ENCODE measurements at regions not wholly inside any gene's neighbourhood (a gene's known extent, or its start where the extent isn't known, plus 50 kb on each side); places are given as distances from the start of the nearest gene placed in this dataset.

- TF ChIP-seq USF1 (CRISPR knock-in tag; IDR thresholded peaks at IDR 0.05): no peak
- TF ChIP-seq ATF3 (CRISPR knock-in tag; conservative IDR thresholded peaks at IDR 0.05): no peak
- no peak for TF ChIP-seq SMAD3 (CRISPR knock-in tag; IDR thresholded peaks at IDR 0.05; ENCODE audit: borderline replicate concordance)
- no peak for TF ChIP-seq SP1 (CRISPR knock-in tag; conservative IDR thresholded peaks at IDR 0.05)
- TF ChIP-seq MXD4 (CRISPR knock-in tag; IDR thresholded peaks at IDR 0.05; ENCODE audit: borderline replicate concordance): no peak
- TF ChIP-seq TEAD4 (CRISPR knock-in tag; IDR thresholded peaks at IDR 0.05): no peak
- no peak for TF ChIP-seq MAX (CRISPR knock-in tag; IDR thresholded peaks at IDR 0.05)
- no peak for TF ChIP-seq AR (CRISPR knock-in tag; IDR thresholded peaks at IDR 0.05)
- no peak for TF ChIP-seq ZNF317 (CRISPR knock-in tag; IDR thresholded peaks at IDR 0.05; ENCODE audit: borderline replicate concordance, low read depth)
Observed at GRCh38 chr1:221921936-221922335, 180.0 kb upstream of the DUSP10 start (continued).

- DNase-seq (ENCODE audit: low spot score): no peak
- POLR2A ChIA-PET: no interaction called here
- no peak for TF ChIP-seq GABPB1 (CRISPR knock-in tag; IDR thresholded peaks at IDR 0.05)
- Mint-ChIP-seq H3K4me1 (no peaks in the 10 kb centered on the region), H3K36me3 (no peaks in the 10 kb centered on the region), H3K4me3 (no peak overlapping the region), H3K9me3 (no peaks in the 10 kb centered on the region), H3K27me3 (ENCODE audit: low read depth) (no peaks in the 10 kb centered on the region), H3K27ac (no peak overlapping the region)
- CTCF ChIA-PET: interaction anchor here (0.7 kb wide), 1 partner anchor 376 kb away, joined by 3 read pairs; no protein-coding TSS in a partner anchor
- ATAC-seq: no peak
Observed at GRCh38 chr1:221919743-221920142, 177.9 kb upstream of the DUSP10 start.

- no peak overlapping the region for H3K4me3 Mint-ChIP-seq
- ChIA-PET CTCF (interaction anchor here (0.7 kb wide), 1 partner anchor 376 kb away, joined by 3 read pairs; no protein-coding TSS in a partner anchor), POLR2A (no interaction called here)
- H3K27me3 Mint-ChIP-seq (ENCODE audit: low read depth): no peaks in the 10 kb centered on the region
- DNase-seq (ENCODE audit: low spot score) (no peak), ATAC-seq (no peak)
- H3K9me3 Mint-ChIP-seq: no peaks in the 10 kb centered on the region
- no peaks in the 10 kb centered on the region for H3K36me3 Mint-ChIP-seq
- no peak overlapping the region for H3K27ac Mint-ChIP-seq
- H3K4me1 Mint-ChIP-seq: no peaks in the 10 kb centered on the region
- TF ChIP-seq KAT7 (CRISPR knock-in tag; IDR thresholded peaks at IDR 0.05; ENCODE audit: borderline replicate concordance) (no peak), HMGA2 (CRISPR knock-in tag; IDR thresholded peaks at IDR 0.05) (no peak), CBFB (CRISPR knock-in tag; IDR thresholded peaks at IDR 0.05; ENCODE audit: low read depth) (no peak), PREB (CRISPR knock-in tag; IDR thresholded peaks at IDR 0.05; ENCODE audit: borderline replicate concordance) (no peak), CDX4 (CRISPR knock-in tag; IDR thresholded peaks at IDR 0.05; ENCODE audit: borderline replicate concordance) (no peak), ZBTB43 (CRISPR knock-in tag; IDR thresholded peaks at IDR 0.05) (no peak), SOX15 (CRISPR knock-in tag; IDR thresholded peaks at IDR 0.05) (no peak), ETV6 (CRISPR knock-in tag; IDR thresholded peaks at IDR 0.05) (no peak), HMGXB4 (CRISPR knock-in tag; IDR thresholded peaks at IDR 0.05) (no peak), ESRRA (CRISPR knock-in tag; IDR thresholded peaks at IDR 0.05; ENCODE audit: borderline replicate concordance) (no peak), TEAD1 (CRISPR knock-in tag; IDR thresholded peaks at IDR 0.05) (no peak), E2F1 (CRISPR knock-in tag; IDR thresholded peaks at IDR 0.05) (no peak), MLX (CRISPR knock-in tag; IDR thresholded peaks at IDR 0.05) (no peak), TP53 (CRISPR knock-in tag; IDR thresholded peaks at IDR 0.05) (no peak)
Observed at GRCh38 chr1:221919341-221919740, 177.5 kb upstream of the DUSP10 start.

Data from WTC11 (cell line).